PC-9 (cell line): ENCODE measurements at regions not wholly inside any gene's neighbourhood (a gene's known extent, or its start where the extent isn't known, plus 50 kb on each side); places are given as distances from the start of the nearest gene placed in this dataset.

ENCODE experiments used
- BruUV-seq: library from RNA; stranded (reverse); fragments of 400-500 nt; replicated peaks from 2 replicates; lab custom pipeline; 2021; lab: Mats Ljungman, UMichigan
- CTCF ChIA-PET: fragments of 300-600 bp; sonication (Branson Sonifier 250); formaldehyde crosslinking; loops from one replicate; lab custom pipeline; 2022; ENCODE audit warnings: antibody characterized with exemption; lab: Charles Lee
- POLR2A ChIA-PET: fragments of 300-600 bp; sonication (Branson Sonifier 250); formaldehyde crosslinking; loops from one replicate; lab custom pipeline; 2022; ENCODE audit warnings: antibody characterized with exemption; ENCODE audit not compliant: unreplicated experiment; lab: Charles Lee
- DNase-seq, 2 experiments: peaks; one replicate each; pipeline versions ENCODE4 v3.0.0 to v3.0.0-alpha.2; 2015 to 2022; ENCODE audit warnings: mixed read lengths in 1 of 2
- H2AFZ ChIP-seq: fragments of 200-600 bp; sonication (generic); 2 replicates; pipeline ENCODE4 v1.8.1; 2017; ENCODE audit warnings: antibody characterized with exemption
- H3F3A ChIP-seq: fragments of 200-600 bp; sonication (generic); 2 replicates; pipeline ENCODE4 v1.8.1; 2017; ENCODE audit warnings: antibody characterized with exemption, mild to moderate bottlenecking, low read depth; ENCODE audit not compliant: insufficient read depth
- H3K27ac ChIP-seq: fragments of 200-600 bp; sonication (generic); 2 replicates; pipeline ENCODE4 v1.6.1; 2016; ENCODE audit warnings: mixed run types
- H3K27me3 ChIP-seq: fragments of 200-600 bp; sonication (generic); 2 replicates; pipeline ENCODE4 v1.6.1; 2016; ENCODE audit warnings: low read depth, mixed run types; ENCODE audit not compliant: insufficient read depth
- H3K36me3 ChIP-seq: fragments of 200-600 bp; sonication (generic); 2 replicates; pipeline ENCODE4 v1.6.1; 2016; ENCODE audit warnings: low read depth, mixed run types
- H3K4me1 ChIP-seq: fragments of 200-600 bp; sonication (generic); replicated peaks from 2 replicates; pipeline ENCODE4 v1.6.1; 2016; ENCODE audit warnings: mixed run types; ENCODE audit not compliant: insufficient read depth
- H3K4me2 ChIP-seq: fragments of 200-600 bp; sonication (generic); 2 replicates; pipeline ENCODE4 v1.6.1; 2017; ENCODE audit warnings: mixed run types
- H3K4me3 ChIP-seq: fragments of 200-600 bp; sonication (generic); 2 replicates; pipeline ENCODE4 v1.6.1; 2016; ENCODE audit warnings: mixed run types
- H3K79me2 ChIP-seq: fragments of 200-600 bp; sonication (generic); 2 replicates; pipeline ENCODE4 v1.6.1; 2017; ENCODE audit warnings: low read depth, mixed run types
- H3K9me2 ChIP-seq: fragments of 200-600 bp; sonication (generic); 2 replicates; pipeline ENCODE4 v1.8.1; 2017; ENCODE audit warnings: mild to moderate bottlenecking; ENCODE audit not compliant: insufficient read depth
- H3K9me3 ChIP-seq: fragments of 200-600 bp; sonication (generic); 2 replicates; pipeline ENCODE4 v1.8.1; 2016; ENCODE audit warnings: low read depth; ENCODE audit not compliant: insufficient read depth
- H4K20me1 ChIP-seq: fragments of 200-600 bp; sonication (generic); 2 replicates; pipeline ENCODE4 v1.8.1; 2017; ENCODE audit not compliant: insufficient read depth
- EZH2 ChIP-seq: fragments of 200-600 bp; sonication (generic); IDR thresholded peaks from 2 replicates; pipeline ENCODE4 v1.8.0; 2017; ENCODE audit warnings: antibody characterized with exemption, low read depth
- intact Hi-C: fragments of 100-400 bp; cut with micrococcal nuclease; formaldehyde crosslinking; loops from one replicate; pipeline ENCODE4 v1.10.0; 2022; ENCODE audit not compliant: unreplicated experiment
- TF ChIP-seq, protein P1 (sequence below): fragments of 200-600 bp; sonication (generic); conservative IDR thresholded peaks from 2 replicates; pipeline ENCODE4 v1.6.1; 2017; ENCODE audit warnings: mixed run types, antibody characterized with exemption, mild to moderate bottlenecking, moderate library complexity

- Histone ChIP-seq H3K79me2 (no peaks in the 10 kb centered on the region), H4K20me1 (no peaks in the 10 kb centered on the region), H3K4me1 (no peaks in the 10 kb centered on the region), H3K9me2 (no peaks in the 10 kb centered on the region), H3K27me3 (no peaks in the 10 kb centered on the region), H3K4me2 (no peak overlapping the region), H3K27ac (no peak overlapping the region), H3K9me3 (0 out of 2 replicates have a peak, but pooled peaks cover 5% of the 10 kb centered on the region), H3K36me3 (no peaks in the 10 kb centered on the region), H3F3A (no peaks in the 10 kb centered on the region), H2AFZ (no peak overlapping the region), H3K4me3 (no peak overlapping the region)
- no peak for TF ChIP-seq EZH2
- TF ChIP-seq, protein P1, sequence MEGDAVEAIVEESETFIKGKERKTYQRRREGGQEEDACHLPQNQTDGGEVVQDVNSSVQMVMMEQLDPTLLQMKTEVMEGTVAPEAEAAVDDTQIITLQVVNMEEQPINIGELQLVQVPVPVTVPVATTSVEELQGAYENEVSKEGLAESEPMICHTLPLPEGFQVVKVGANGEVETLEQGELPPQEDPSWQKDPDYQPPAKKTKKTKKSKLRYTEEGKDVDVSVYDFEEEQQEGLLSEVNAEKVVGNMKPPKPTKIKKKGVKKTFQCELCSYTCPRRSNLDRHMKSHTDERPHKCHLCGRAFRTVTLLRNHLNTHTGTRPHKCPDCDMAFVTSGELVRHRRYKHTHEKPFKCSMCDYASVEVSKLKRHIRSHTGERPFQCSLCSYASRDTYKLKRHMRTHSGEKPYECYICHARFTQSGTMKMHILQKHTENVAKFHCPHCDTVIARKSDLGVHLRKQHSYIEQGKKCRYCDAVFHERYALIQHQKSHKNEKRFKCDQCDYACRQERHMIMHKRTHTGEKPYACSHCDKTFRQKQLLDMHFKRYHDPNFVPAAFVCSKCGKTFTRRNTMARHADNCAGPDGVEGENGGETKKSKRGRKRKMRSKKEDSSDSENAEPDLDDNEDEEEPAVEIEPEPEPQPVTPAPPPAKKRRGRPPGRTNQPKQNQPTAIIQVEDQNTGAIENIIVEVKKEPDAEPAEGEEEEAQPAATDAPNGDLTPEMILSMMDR, result no peak
- DNase-seq, result no peak
- POLR2A ChIA-PET, result interaction anchor here (0.7 kb wide), 1 partner anchor 254 kb away, joined by 13 read pairs; no protein-coding TSS in a partner anchor
- no TSS peak for BruUV-seq
- intact Hi-C loops, result no loop called here
- CTCF ChIA-PET, result no interaction called here
These were observed 140.8 kb upstream of the SPATS2L start for GRCh38 chr2:200165687-200166086.

DNA sequence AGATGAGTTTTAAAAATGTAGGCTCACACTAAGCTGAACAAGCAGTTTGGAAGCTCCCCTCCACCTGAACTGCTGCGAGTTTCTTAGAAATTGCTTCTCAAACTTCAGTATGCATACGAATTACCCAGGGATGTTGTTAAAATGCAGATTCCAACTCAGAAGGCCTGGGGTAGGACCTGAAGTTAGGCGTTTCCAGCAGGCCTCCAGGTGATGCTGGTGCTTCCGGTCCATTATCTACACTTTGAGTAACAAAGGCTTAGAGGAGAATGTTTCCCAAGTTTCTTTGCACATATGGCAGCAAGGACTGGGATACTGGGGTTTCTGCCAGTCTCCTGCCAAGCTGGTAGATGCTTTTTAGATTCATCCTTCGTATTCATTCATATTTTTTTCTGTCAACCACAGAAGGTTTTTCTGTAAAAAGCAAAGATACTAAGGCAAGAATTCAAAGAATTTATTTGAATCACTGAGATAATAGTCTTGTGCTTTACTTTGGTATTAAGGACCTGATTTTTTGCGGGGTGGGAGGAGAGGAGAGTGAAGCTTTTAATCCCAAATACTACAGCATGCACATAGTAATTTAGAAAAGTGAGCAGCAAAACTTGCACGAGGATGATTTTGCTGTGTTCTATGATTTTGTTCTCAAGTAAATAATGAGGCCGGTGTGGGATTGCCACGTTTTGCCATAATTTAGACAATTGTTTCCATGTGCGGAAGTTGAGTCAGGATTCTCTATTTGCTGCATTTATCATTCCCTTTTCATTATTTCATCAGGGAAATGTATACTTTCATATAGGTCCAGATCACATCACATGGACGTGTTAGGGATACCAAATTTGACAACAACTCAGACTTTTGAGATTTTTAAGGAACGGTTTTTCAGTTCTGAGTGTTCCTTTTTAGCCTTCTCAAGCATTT lies 137.6 kb upstream of the SPATS2L start:
- CTCF ChIA-PET, result no interaction called here
- Histone ChIP-seq H3K4me3 (no peak overlapping the region), H3K4me2 (no peak overlapping the region), H4K20me1 (no peaks in the 10 kb centered on the region), H3K9me2 (no peaks in the 10 kb centered on the region), H3K27me3 (no peaks in the 10 kb centered on the region), H2AFZ (no peak overlapping the region), H3K79me2 (no peaks in the 10 kb centered on the region), H3K36me3 (no peaks in the 10 kb centered on the region), H3K9me3 (0 out of 2 replicates have a peak, but pooled peaks cover 5% of the 10 kb centered on the region), H3F3A (no peaks in the 10 kb centered on the region), H3K27ac (no peak overlapping the region), H3K4me1 (no peaks in the 10 kb centered on the region)
- DNase-seq, result no peak
- POLR2A ChIA-PET, result interaction anchor here (0.5 kb wide), 1 partner anchor 9 kb away, joined by 9 read pairs; no protein-coding TSS in a partner anchor
- no peak for TF ChIP-seq EZH2
- TF ChIP-seq, protein P1, result no peak
- no TSS peak for BruUV-seq
- intact Hi-C loops, result no loop called here

- Histone ChIP-seq H4K20me1 (no peaks in the 10 kb centered on the region), H2AFZ (no peak overlapping the region), H3K27me3 (no peaks in the 10 kb centered on the region), H3K9me2 (no peaks in the 10 kb centered on the region), H3K79me2 (no peaks in the 10 kb centered on the region), H3K9me3 (0 out of 2 replicates have a peak, but pooled peaks cover 5% of the 10 kb centered on the region), H3K4me3 (no peak overlapping the region), H3F3A (no peaks in the 10 kb centered on the region), H3K4me2 (no peak overlapping the region), H3K4me1 (no peaks in the 10 kb centered on the region), H3K36me3 (no peaks in the 10 kb centered on the region), H3K27ac (no peak overlapping the region)
- ChIA-PET CTCF (no interaction called here), POLR2A (interaction anchor here (0.5 kb wide), 1 partner anchor 308 kb away, joined by 4 read pairs; no protein-coding TSS in a partner anchor)
- intact Hi-C loops, result no loop called here
- no TSS peak for BruUV-seq
- TF ChIP-seq EZH2, result no peak
- TF ChIP-seq, protein P1, result no peak
- DNase-seq, result no peak
These were observed 136.3 kb upstream of the SPATS2L start for GRCh38 chr2:200170221-200170620.
